Karpas-422 (cell line): ENCODE measurements at regions not wholly inside any gene's neighbourhood (a gene's known extent, or its start where the extent isn't known, plus 50 kb on each side); places are given as distances from the start of the nearest gene placed in this dataset.
"Not testable (repeated sequence)": the region's sequence is repeated elsewhere in the genome, so short reads cannot be mapped to it uniquely, and the experiment has no call there.

Experiments used
- DNase-seq: peaks from one replicate; pipeline ENCODE4 v3.0.0-alpha.2; 2015
- H2AFZ ChIP-seq: fragments of 200-600 bp; sonication (generic); 2 replicates; pipeline ENCODE4 v1.6.1; 2014; ENCODE audit warnings: antibody characterized with exemption, low read length, mixed read lengths
- H3K27ac ChIP-seq: fragments of 200-600 bp; sonication (generic); 2 replicates; pipeline ENCODE4 v1.5.1; 2014; ENCODE audit warnings: mild to moderate bottlenecking, low read length, moderate library complexity
- H3K27me3 ChIP-seq: fragments of 200-600 bp; sonication (generic); 2 replicates; pipeline ENCODE4 v1.6.1; 2014; ENCODE audit warnings: low read length, mixed read lengths
- H3K36me3 ChIP-seq: fragments of 200-600 bp; sonication (generic); 2 replicates; pipeline ENCODE4 v1.6.1; 2014; ENCODE audit warnings: low read length, mixed read lengths; ENCODE audit not compliant: insufficient read depth
- H3K4me1 ChIP-seq: fragments of 200-600 bp; sonication (generic); 2 replicates; pipeline ENCODE4 v1.6.1; 2014; ENCODE audit warnings: mild to moderate bottlenecking, low read length, mixed read lengths
- H3K4me2 ChIP-seq: fragments of 200-600 bp; sonication (generic); 2 replicates; pipeline ENCODE4 v1.6.1; 2014; ENCODE audit warnings: low read length, low read depth, mild to moderate bottlenecking; ENCODE audit not compliant: poor library complexity, severe bottlenecking
- H3K4me3 ChIP-seq: fragments of 200-600 bp; sonication (generic); 2 replicates; pipeline ENCODE4 v1.5.1; 2014; ENCODE audit warnings: mild to moderate bottlenecking, antibody characterized with exemption, low read length, mixed read lengths
- H3K79me2 ChIP-seq: fragments of 200-600 bp; sonication (generic); 2 replicates; pipeline ENCODE4 v1.6.1; 2014; ENCODE audit warnings: mild to moderate bottlenecking, low read length, mixed read lengths
- H3K9ac ChIP-seq: fragments of 200-600 bp; sonication (generic); 2 replicates; pipeline ENCODE4 v1.6.0; 2014; ENCODE audit warnings: low read length
- H3K9me2 ChIP-seq: fragments of 200-600 bp; sonication (generic), shearing (Covaris generic); replicated peaks from 2 replicates; pipeline ENCODE4 v1.6.0; 2014; ENCODE audit warnings: mild to moderate bottlenecking, low read length, moderate library complexity; ENCODE audit not compliant: insufficient read depth
- H3K9me3 ChIP-seq: fragments of 300-700, 200-600 bp; sonication (generic); 2 replicates; pipeline ENCODE4 v1.6.1; 2014; ENCODE audit warnings: low read length, mixed read lengths
- H4K20me1 ChIP-seq: fragments of 200-600 bp; sonication (generic); 2 replicates; pipeline ENCODE4 v1.6.1; 2014; ENCODE audit warnings: mild to moderate bottlenecking, antibody characterized with exemption, low read length, low read depth; ENCODE audit not compliant: insufficient read depth

GRCh38 chr3:105140899-105141367 is 225.8 kb upstream of the ALCAM start:
- no peak overlapping the region for H3K27ac ChIP-seq
- H3K9me2 ChIP-seq, result no peaks in the 10 kb centered on the region
- H3K9me3 ChIP-seq, result no peaks in the 10 kb centered on the region
- H2AFZ ChIP-seq, result no peak overlapping the region
- H3K4me2 ChIP-seq, result no peak overlapping the region
- H3K9ac ChIP-seq, result no peak overlapping the region
- no peak overlapping the region for H3K4me3 ChIP-seq
- H4K20me1 ChIP-seq, result no peaks in the 10 kb centered on the region
- no peaks in the 10 kb centered on the region for H3K79me2 ChIP-seq
- H3K36me3 ChIP-seq, result no peaks in the 10 kb centered on the region
- no peak for DNase-seq
- H3K4me1 ChIP-seq, result no peaks in the 10 kb centered on the region
- H3K27me3 ChIP-seq, result no peaks in the 10 kb centered on the region

GRCh38 chr3:105144837-105145236 is 221.9 kb upstream of the ALCAM start:
- no peak overlapping the region for H3K4me2 ChIP-seq
- no peak for DNase-seq
- H3K79me2 ChIP-seq, result no peaks in the 10 kb centered on the region
- H3K36me3 ChIP-seq, result no peaks in the 10 kb centered on the region
- no peak overlapping the region for H3K27ac ChIP-seq
- no peaks in the 10 kb centered on the region for H3K9me3 ChIP-seq
- H3K27me3 ChIP-seq, result no peaks in the 10 kb centered on the region
- no peaks in the 10 kb centered on the region for H4K20me1 ChIP-seq
- H3K4me3 ChIP-seq, result no peak overlapping the region
- no peak overlapping the region for H2AFZ ChIP-seq
- H3K9me2 ChIP-seq, result no peaks in the 10 kb centered on the region
- H3K9ac ChIP-seq, result no peak overlapping the region
- H3K4me1 ChIP-seq, result no peaks in the 10 kb centered on the region

DNA sequence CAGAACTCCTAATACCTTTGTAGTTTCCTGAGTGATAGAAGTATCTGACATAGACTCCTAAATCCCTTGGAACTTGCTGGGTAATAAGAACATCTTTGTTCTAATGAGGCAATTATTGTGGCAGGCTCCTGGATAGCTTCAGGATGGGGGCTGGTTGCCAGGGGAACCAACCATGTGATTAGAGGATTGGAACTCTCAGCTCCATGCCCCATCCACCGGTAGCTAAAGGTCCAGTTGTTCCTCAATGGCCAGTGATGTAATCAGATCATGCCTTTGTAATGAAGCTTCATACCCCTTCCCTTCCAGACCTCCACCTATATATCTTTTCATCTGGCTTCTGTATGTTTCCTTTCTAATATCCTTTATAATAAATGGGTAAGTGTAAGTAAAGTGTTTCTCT is 221.2 kb upstream of the ALCAM start:
- Histone ChIP-seq H3K4me1 (no peaks in the 10 kb centered on the region), H2AFZ (no peak overlapping the region), H3K9me2 (peaks cover 3% of the 10 kb centered on the region; the same call in 1 of the 2 replicates), H3K79me2 (no peaks in the 10 kb centered on the region), H3K9me3 (no peaks in the 10 kb centered on the region), H3K9ac (no peak overlapping the region), H3K4me3 (no peak overlapping the region), H3K4me2 (no peak overlapping the region), H3K27me3 (no peaks in the 10 kb centered on the region), H3K27ac (no peak overlapping the region), H4K20me1 (no peaks in the 10 kb centered on the region), H3K36me3 (no peaks in the 10 kb centered on the region)
- DNase-seq, result no peak

DNA sequence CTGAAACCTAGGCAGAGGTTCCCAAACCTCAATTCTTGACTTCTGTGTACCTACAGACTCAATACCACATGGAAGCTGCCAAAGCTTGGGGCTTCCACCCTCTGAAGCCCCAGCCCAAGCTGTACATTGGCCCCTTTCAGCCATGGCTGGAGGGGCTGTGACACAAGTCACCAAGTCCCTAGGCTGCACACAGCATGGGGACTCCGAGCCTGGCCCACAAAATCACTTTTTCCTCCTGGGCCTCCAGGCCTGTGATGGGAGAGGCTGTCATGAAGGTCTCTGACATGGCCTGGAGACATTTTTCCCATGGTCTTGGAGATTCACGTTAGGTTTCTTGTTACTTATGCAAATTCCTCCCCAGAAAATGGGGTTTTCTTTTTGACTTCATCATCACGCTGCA is 217.5 kb upstream of the ALCAM start:
- H3K27me3 ChIP-seq, result not testable (repeated sequence)

DNA sequence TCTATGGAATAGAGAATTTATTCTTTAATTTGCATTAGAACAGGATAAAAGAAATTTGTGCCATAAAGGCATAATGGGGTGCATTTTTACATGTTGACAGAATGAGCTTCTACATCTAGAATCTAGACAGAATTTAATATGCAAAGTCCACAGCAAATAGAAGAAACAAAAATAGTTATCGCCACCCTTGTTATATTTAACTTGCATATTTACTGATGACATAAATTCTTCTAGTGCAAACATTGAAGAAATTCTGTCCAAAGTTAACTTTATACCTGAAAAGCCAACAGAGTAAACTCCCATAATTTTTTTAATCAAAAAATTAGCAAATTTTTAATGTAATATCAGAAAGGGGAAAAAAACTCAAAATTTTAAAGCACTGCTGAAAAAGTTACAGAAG is 213.7 kb upstream of the ALCAM start:
- Histone ChIP-seq H2AFZ (no peak overlapping the region), H3K27ac (no peak overlapping the region), H3K9me3 (no peaks in the 10 kb centered on the region), H3K4me1 (no peaks in the 10 kb centered on the region), H4K20me1 (no peaks in the 10 kb centered on the region), H3K79me2 (no peaks in the 10 kb centered on the region), H3K4me3 (no peak overlapping the region), H3K36me3 (no peaks in the 10 kb centered on the region), H3K27me3 (no peaks in the 10 kb centered on the region), H3K9me2 (peaks cover 3% of the 10 kb centered on the region; the same call in 1 of the 2 replicates), H3K4me2 (no peak overlapping the region), H3K9ac (no peak overlapping the region)
- no peak for DNase-seq

More for the DNA sequence above, 217.5 kb upstream of the ALCAM start:
- not testable (repeated sequence) for H4K20me1 ChIP-seq, H3K36me3 ChIP-seq, H3K79me2 ChIP-seq, DNase-seq, H3K4me1 ChIP-seq, H3K9me2 ChIP-seq, H3K4me2 ChIP-seq, H3K27ac ChIP-seq, H2AFZ ChIP-seq, H3K9me3 ChIP-seq, H3K4me3 ChIP-seq, H3K9ac ChIP-seq

- H3K4me3 ChIP-seq, result no peak overlapping the region
- no peaks in the 10 kb centered on the region for H3K36me3 ChIP-seq
- no peak overlapping the region for H3K4me2 ChIP-seq
- H3K27ac ChIP-seq, result no peak overlapping the region
- H3K79me2 ChIP-seq, result no peaks in the 10 kb centered on the region
- no peaks in the 10 kb centered on the region for H3K4me1 ChIP-seq
- no peaks in the 10 kb centered on the region for H3K9me3 ChIP-seq
- peaks cover 3% of the 10 kb centered on the region; the same call in 1 of the 2 replicates for H3K9me2 ChIP-seq
- no peaks in the 10 kb centered on the region for H4K20me1 ChIP-seq
- no peak overlapping the region for H2AFZ ChIP-seq
- DNase-seq, result no peak
- H3K27me3 ChIP-seq, result no peaks in the 10 kb centered on the region
- H3K9ac ChIP-seq, result no peak overlapping the region
These were observed 212.0 kb upstream of the ALCAM start for GRCh38 chr3:105154692-105155091.

GRCh38 chr3:105157067-105157765 is 209.5 kb upstream of the ALCAM start:
- Histone ChIP-seq H3K36me3 (no peaks in the 10 kb centered on the region), H3K9me3 (no peaks in the 10 kb centered on the region), H3K4me3 (no peak overlapping the region), H3K27me3 (no peaks in the 10 kb centered on the region), H4K20me1 (no peaks in the 10 kb centered on the region), H3K9me2 (no peaks in the 10 kb centered on the region), H3K4me1 (no peaks in the 10 kb centered on the region), H3K9ac (no peak overlapping the region), H3K4me2 (no peak overlapping the region), H3K79me2 (no peaks in the 10 kb centered on the region), H2AFZ (no peak overlapping the region), H3K27ac (no peak overlapping the region)
- no peak for DNase-seq

DNA sequence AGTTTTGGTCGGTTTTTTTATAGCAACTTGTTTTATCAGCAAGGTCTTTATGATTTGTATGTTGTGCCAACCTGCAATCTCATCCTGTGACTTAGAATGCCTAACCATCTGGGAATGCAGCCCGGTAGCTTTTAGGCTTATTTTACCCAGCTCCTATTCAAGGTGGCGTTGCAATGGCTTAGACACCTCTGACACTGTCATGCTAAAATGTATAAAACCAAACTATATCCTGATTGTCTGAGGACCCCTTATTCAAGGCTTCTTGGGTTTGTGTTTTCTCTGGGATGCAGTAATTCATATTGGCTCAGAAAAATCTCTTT is 209.0 kb upstream of the ALCAM start:
- H3K9me3 ChIP-seq, result no peaks in the 10 kb centered on the region
- H2AFZ ChIP-seq, result no peak overlapping the region
- H3K27me3 ChIP-seq, result no peaks in the 10 kb centered on the region
- H4K20me1 ChIP-seq, result no peaks in the 10 kb centered on the region
- no peaks in the 10 kb centered on the region for H3K4me1 ChIP-seq
- no peaks in the 10 kb centered on the region for H3K79me2 ChIP-seq
- no peak overlapping the region for H3K4me2 ChIP-seq
- no peak overlapping the region for H3K9ac ChIP-seq
- no peak for DNase-seq
- H3K9me2 ChIP-seq, result no peaks in the 10 kb centered on the region
- no peak overlapping the region for H3K27ac ChIP-seq
- H3K4me3 ChIP-seq, result no peak overlapping the region
- H3K36me3 ChIP-seq, result no peaks in the 10 kb centered on the region
